Upper lobe of left lung (tissue), 4 donors: ENCODE measurements at regions not wholly inside any gene's neighbourhood (a gene's known extent, or its start where the extent isn't known, plus 50 kb on each side); places are given as distances from the start of the nearest gene placed in this dataset.

Experiments
- CTCF ChIP-seq, 6 experiments: fragments of 450-650 bp in 4 of 6; fragments of 200-600 bp in 2 of 6; sonication (generic) in 2 of 6; IDR thresholded peaks; one replicate each; pipeline ENCODE4 v1.5.1; 2016 to 2019; ENCODE audit warnings: antibody characterized with exemption in 6 of 6
- EP300 ChIP-seq, 4 donors: sonication (generic); formaldehyde crosslinking; IDR thresholded peaks; one replicate each; pipeline ENCODE4 v1.5.1; 2017; ENCODE audit warnings: antibody characterized with exemption in 4 of 4, control low read depth in 2 of 4
- POLR2A ChIP-seq, 4 donors: fragments of 450-650 bp; IDR thresholded peaks; one replicate each; pipeline ENCODE4 v1.5.1; 2016 to 2017; ENCODE audit warnings: antibody characterized with exemption in 4 of 4, mild to moderate bottlenecking in 2 of 4
- POLR2AphosphoS5 ChIP-seq, 2 donors: sonication (generic); formaldehyde crosslinking; IDR thresholded peaks; one replicate each; pipeline ENCODE4 v1.5.1; 2017; ENCODE audit warnings: antibody characterized with exemption in 2 of 2

GRCh38 chr6:5866547-5867051, 140.1 kb downstream of the NRN1 start:
- TF ChIP-seq CTCF (IDR thresholded peaks at IDR 0.05) (no peak), EP300 (IDR thresholded peaks at IDR 0.05) (no peak), POLR2A (IDR thresholded peaks at IDR 0.05) (no peak), POLR2AphosphoS5 (IDR thresholded peaks at IDR 0.05) (no peak)
